Neural progenitor cell (in vitro differentiated cells): ENCODE measurements at regions not wholly inside any gene's neighbourhood (a gene's known extent, or its start where the extent isn't known, plus 50 kb on each side); places are given as distances from the start of the nearest gene placed in this dataset.

Source experiments
- DNase-seq: peaks from one replicate; pipeline ENCODE4 v3.0.0-alpha.2; 2016; ENCODE audit warnings: low spot score
- H2AFZ ChIP-seq: fragments of 200-600 bp; sonication (generic); replicated peaks from 2 replicates; pipeline ENCODE4 v1.6.1; 2016; ENCODE audit warnings: antibody characterized with exemption
- H3F3A ChIP-seq: fragments of 200-600 bp; sonication (generic); 2 replicates; pipeline ENCODE4 v1.6.1; 2016; ENCODE audit warnings: antibody characterized with exemption, low read depth
- H3K27ac ChIP-seq: fragments of 200-600 bp; sonication (generic); 2 replicates; pipeline ENCODE4 v1.5.1; 2016; ENCODE audit warnings: mild to moderate bottlenecking
- H3K27me3 ChIP-seq: fragments of 200-600 bp; sonication (generic); 2 replicates; pipeline ENCODE4 v1.6.1; 2016; ENCODE audit warnings: mild to moderate bottlenecking, moderate library complexity
- H3K36me3 ChIP-seq: fragments of 200-600 bp; sonication (generic); 2 replicates; pipeline ENCODE4 v1.5.1; 2016
- H3K4me1 ChIP-seq: fragments of 200-600 bp; sonication (generic); 2 replicates; pipeline ENCODE4 v1.6.1; 2016; ENCODE audit warnings: mixed run types
- H3K4me2 ChIP-seq: fragments of 200-600 bp; sonication (generic); 2 replicates; pipeline ENCODE4 v1.6.1; 2016
- H3K4me3 ChIP-seq: fragments of 200-600 bp; sonication (generic); 2 replicates; pipeline ENCODE4 v1.5.1; 2016
- H3K79me2 ChIP-seq: fragments of 200-600 bp; sonication (generic); 2 replicates; pipeline ENCODE4 v1.6.1; 2016; ENCODE audit warnings: low read depth
- H3K9ac ChIP-seq: fragments of 200-600 bp; sonication (generic); 2 replicates; pipeline ENCODE4 v1.6.1; 2016
- H3K9me3 ChIP-seq: fragments of 200-600 bp; sonication (generic); 2 replicates; pipeline ENCODE4 v1.5.1; 2016; ENCODE audit warnings: low read depth
- H4K20me1 ChIP-seq: fragments of 200-600 bp; sonication (generic); 2 replicates; pipeline ENCODE4 v1.6.1; 2016; ENCODE audit warnings: low read depth
- H3K27ac Mint-ChIP-seq: 3 replicates; pipeline ENCODE4 v1.8.0; 2021; ENCODE audit warnings: mixed read lengths
- H3K27me3 Mint-ChIP-seq: 2 replicates; pipeline ENCODE4 v1.8.0; 2022; ENCODE audit warnings: low read depth, mild to moderate bottlenecking, inconsistent platforms, moderate library complexity, mixed read lengths; ENCODE audit not compliant: insufficient read depth
- H3K36me3 Mint-ChIP-seq: 3 replicates; pipeline ENCODE4 v1.8.0; 2021; ENCODE audit warnings: mixed read lengths
- H3K4me1 Mint-ChIP-seq: 3 replicates; pipeline ENCODE4 v1.8.0; 2021; ENCODE audit warnings: mixed read lengths
- H3K4me3 Mint-ChIP-seq: 3 replicates; pipeline ENCODE4 v1.8.0; 2021; ENCODE audit warnings: mild to moderate bottlenecking, moderate library complexity, mixed read lengths
- H3K9me3 Mint-ChIP-seq: 3 replicates; pipeline ENCODE4 v1.8.0; 2020; ENCODE audit warnings: mixed read lengths
- CTCF ChIP-seq: fragments of 200-600 bp; sonication (generic); IDR thresholded peaks from 2 replicates; pipeline ENCODE4 v1.5.1; 2017; ENCODE audit warnings: antibody characterized with exemption, mild to moderate bottlenecking
- EZH2 ChIP-seq: fragments of 200-600 bp; sonication (generic); IDR thresholded peaks from 2 replicates; pipeline ENCODE4 v1.6.1; 2017; ENCODE audit warnings: antibody characterized with exemption, mild to moderate bottlenecking, moderate library complexity
- EZH2phosphoT487 ChIP-seq: fragments of 200-600 bp; sonication (generic); IDR thresholded peaks from 2 replicates; pipeline ENCODE4 v1.6.1; 2017; ENCODE audit warnings: antibody characterized with exemption

GRCh38 chr2:208570066-208570465, 163.5 kb downstream of the PTH2R start:
- H3K79me2 ChIP-seq: no peaks in the 10 kb centered on the region
- H3K27me3 ChIP-seq: no peaks in the 10 kb centered on the region
- Mint-ChIP-seq H3K9me3 (no peaks in the 10 kb centered on the region), H3K27me3 (no peaks in the 10 kb centered on the region), H3K27ac (no peak overlapping the region), H3K4me1 (no peaks in the 10 kb centered on the region), H3K4me3 (no peak overlapping the region), H3K36me3 (no peaks in the 10 kb centered on the region)
- H3K9me3 ChIP-seq: no peaks in the 10 kb centered on the region
- no peaks in the 10 kb centered on the region for H3F3A ChIP-seq
- no peak for DNase-seq
- no peak overlapping the region for H3K4me2 ChIP-seq
- no peaks in the 10 kb centered on the region for H3K4me1 ChIP-seq
- H3K4me3 ChIP-seq: no peak overlapping the region
- no peak overlapping the region for H3K9ac ChIP-seq
- H3K27ac ChIP-seq: no peak overlapping the region
- no peaks in the 10 kb centered on the region for H4K20me1 ChIP-seq
- no peak for TF ChIP-seq EZH2
- no peak for TF ChIP-seq CTCF
- TF ChIP-seq EZH2phosphoT487: no peak
- no peaks in the 10 kb centered on the region for H3K36me3 ChIP-seq
- no peak overlapping the region for H2AFZ ChIP-seq

- H2AFZ ChIP-seq: peak overlapping the region; percentile 70
These were observed 164.5 kb downstream of the PTH2R start for GRCh38 chr2:208570851-208571763.

GRCh38 chr2:208571764-208572131, 165.2 kb downstream of the PTH2R start:
- Histone ChIP-seq H3K4me2 (no peak overlapping the region), H3K9me3 (no peaks in the 10 kb centered on the region), H3K4me1 (no peaks in the 10 kb centered on the region), H3F3A (no peaks in the 10 kb centered on the region), H3K27me3 (no peaks in the 10 kb centered on the region), H3K36me3 (no peaks in the 10 kb centered on the region), H3K9ac (no peak overlapping the region), H4K20me1 (no peaks in the 10 kb centered on the region), H3K27ac (no peak overlapping the region), H3K4me3 (no peak overlapping the region), H3K79me2 (no peaks in the 10 kb centered on the region), H2AFZ (peak overlapping the region; percentile 70)
- TF ChIP-seq EZH2phosphoT487 (no peak), CTCF (no peak), EZH2 (no peak)
- peaks cover 3% of the 10 kb centered on the region for H3K9me3 Mint-ChIP-seq
- no peaks in the 10 kb centered on the region for H3K27me3 Mint-ChIP-seq
- DNase-seq: no peak
- no peaks in the 10 kb centered on the region for H3K36me3 Mint-ChIP-seq
- no peak overlapping the region for H3K27ac Mint-ChIP-seq
- H3K4me3 Mint-ChIP-seq: no peak overlapping the region
- no peaks in the 10 kb centered on the region for H3K4me1 Mint-ChIP-seq

More at GRCh38 chr2:208570851-208571763, 164.5 kb downstream of the PTH2R start:
- Histone ChIP-seq H3K4me1 (no peaks in the 10 kb centered on the region), H3K79me2 (no peaks in the 10 kb centered on the region), H3K9me3 (no peaks in the 10 kb centered on the region), H3K27me3 (no peaks in the 10 kb centered on the region), H3K9ac (no peak overlapping the region), H3F3A (no peaks in the 10 kb centered on the region), H3K27ac (no peak overlapping the region), H3K36me3 (no peaks in the 10 kb centered on the region), H4K20me1 (no peaks in the 10 kb centered on the region), H3K4me3 (no peak overlapping the region), H3K4me2 (no peak overlapping the region)
- Mint-ChIP-seq H3K4me3 (no peak overlapping the region), H3K36me3 (no peaks in the 10 kb centered on the region), H3K27me3 (no peaks in the 10 kb centered on the region), H3K9me3 (no peaks in the 10 kb centered on the region), H3K4me1 (no peaks in the 10 kb centered on the region), H3K27ac (no peak overlapping the region)
- DNase-seq: peak; percentile 7
- TF ChIP-seq CTCF (peak; percentile 38), EZH2phosphoT487 (no peak), EZH2 (no peak)
